Right lung (tissue), 2 donors: ENCODE measurements at regions not wholly inside any gene's neighbourhood (a gene's known extent, or its start where the extent isn't known, plus 50 kb on each side); places are given as distances from the start of the nearest gene placed in this dataset.

Experiments used
- DNase-seq, 2 donors: peaks; one replicate each; pipeline ENCODE4 v3.0.0-alpha.2; 2013

DNA sequence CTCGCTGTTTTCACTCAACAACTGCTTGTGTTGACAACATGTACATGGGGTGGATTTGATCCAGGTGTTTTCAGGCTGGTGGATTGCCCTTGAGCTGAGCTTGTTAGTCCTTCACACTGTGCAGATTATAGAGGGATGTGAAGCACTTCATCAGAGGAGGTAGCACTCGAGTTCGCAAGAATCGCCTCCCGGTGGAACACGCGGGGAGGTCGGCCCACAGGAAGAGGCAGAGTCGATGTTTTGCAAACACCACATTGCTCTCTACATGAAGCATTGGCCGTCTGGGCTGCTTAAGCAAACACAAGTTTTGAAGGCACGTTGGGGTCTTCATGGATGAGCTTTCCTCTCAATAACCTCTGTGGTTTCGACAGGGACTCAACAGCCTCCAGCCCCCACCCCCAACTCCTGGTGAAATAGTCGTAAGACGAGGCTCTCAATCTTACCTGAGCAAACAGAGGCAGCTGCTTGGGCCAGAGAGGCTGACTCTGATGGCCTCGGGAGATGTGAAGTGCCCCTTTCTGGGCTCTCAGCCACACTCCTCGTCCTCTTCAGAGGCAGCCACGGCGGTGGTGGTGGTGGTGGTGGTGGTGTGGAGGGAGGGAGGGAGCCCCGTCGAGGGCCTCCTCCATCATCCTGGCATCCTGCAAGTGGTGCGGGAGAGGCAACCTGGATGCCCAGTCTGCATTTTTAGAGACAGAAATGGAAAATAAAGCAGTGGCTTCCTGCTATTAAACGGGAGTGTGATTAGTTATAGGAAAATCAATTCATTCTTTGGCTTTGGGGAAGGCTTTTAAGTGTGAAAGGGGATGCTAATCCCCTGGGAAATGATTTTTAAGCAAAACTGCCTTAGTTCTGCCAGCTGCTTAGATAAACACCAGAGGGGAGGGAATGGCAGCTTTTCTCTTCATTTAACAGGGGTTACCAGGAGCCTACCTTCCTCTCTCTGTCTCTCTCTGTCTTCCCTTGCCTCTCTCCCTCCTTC is 552.5 kb upstream of the EEF2KMT start:
- DNase-seq, result peak; percentile 15 to 26

- DNase-seq, result no peak
Observed at GRCh38 chr16:5647051-5647450, 549.5 kb upstream of the EEF2KMT start.

GRCh38 chr16:5643855-5644531 is 546.4 kb upstream of the EEF2KMT start:
- DNase-seq, result no peak

DNA sequence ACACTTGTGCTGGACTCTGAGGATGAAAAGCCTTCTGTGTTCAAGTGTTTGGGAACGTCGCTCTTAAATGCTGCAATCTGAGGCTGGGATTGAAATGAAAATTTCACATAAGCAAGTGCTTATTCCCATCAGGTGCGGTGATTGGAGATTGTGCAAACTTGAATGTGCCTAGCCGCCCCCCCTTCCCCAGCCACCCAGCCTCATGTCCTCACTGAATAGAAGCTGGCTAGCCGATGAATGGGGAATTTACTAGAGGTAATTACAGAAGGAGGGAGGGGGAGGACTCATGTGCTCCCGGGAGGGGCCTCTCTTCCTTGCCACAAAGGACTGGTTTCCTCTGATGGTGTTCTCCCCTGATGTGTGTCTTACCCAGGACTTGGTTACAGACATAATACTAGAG is 544.8 kb upstream of the EEF2KMT start:
- DNase-seq, result peak in 1 of 2 donors; percentile 7

DNA sequence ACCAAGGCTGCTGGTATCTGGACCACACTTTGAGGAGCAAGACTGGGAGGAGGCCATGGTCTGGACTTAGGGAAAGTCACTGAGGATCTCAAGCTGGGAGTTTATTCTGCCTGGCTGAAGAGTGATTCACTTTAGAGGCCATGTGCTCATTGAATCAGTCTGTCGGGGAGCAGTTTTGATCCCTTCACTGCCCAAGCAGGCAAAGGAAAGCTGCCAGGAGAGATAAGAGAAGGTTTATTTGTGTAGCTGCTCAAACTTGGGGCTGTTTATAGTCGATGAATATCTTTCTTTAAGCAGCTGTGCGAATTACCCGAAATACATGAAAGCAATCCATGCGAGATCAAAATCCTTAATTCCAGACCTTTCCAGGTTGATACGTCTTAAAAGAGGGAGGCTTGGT is 544.4 kb upstream of the EEF2KMT start:
- no peak for DNase-seq

- no peak for DNase-seq
Observed at GRCh38 chr16:5640883-5641282, 543.3 kb upstream of the EEF2KMT start.

GRCh38 chr16:5639531-5639930 is 541.9 kb upstream of the EEF2KMT start:
- DNase-seq, result no peak

DNA sequence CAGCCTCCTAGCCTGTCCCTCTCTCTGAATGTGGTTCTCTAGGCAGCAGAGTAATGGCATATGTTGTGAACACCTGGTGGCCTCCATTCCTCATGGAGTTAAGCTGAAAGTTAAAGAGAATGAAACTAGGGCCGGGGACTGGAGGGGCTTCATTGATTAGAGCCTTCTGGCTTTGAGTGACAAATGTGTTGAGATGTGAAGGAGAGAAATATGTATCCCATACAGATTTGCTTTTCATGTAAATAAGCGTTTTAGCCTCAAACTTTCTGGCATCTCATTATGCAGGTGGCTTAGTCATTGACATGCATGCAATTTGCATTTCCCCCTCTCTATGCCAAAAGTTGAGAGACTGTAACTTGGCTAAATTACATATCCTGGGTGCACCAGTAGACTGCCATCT is 537.7 kb upstream of the EEF2KMT start:
- no peak for DNase-seq

DNA sequence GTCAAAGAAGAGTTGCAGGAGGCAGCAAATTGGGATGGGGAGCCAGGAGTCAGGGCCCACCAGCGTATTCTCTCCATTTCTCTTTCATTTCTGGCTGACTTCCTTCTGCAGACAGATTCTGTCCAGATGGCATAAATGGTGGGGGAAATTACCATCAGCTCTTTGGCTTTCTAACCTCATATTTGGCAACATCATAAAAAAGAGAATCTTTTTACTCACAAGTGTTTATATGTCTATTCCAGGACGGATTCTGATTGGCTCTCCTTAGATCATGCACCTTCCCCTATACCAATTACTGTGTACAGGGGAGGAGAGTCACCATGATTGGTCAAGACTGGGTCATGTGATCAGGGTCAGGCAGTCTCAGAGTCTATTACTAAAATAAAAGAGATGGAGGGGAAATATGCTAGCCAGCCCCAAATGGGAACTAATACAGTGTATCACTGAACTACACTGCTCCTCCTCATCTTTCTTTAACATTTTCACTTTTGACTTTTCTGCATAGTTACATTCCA is 537.1 kb upstream of the EEF2KMT start:
- DNase-seq, result no peak

GRCh38 chr16:5633845-5634440 is 536.3 kb upstream of the EEF2KMT start:
- peak in 1 of 2 donors; percentile 4 for DNase-seq

DNA sequence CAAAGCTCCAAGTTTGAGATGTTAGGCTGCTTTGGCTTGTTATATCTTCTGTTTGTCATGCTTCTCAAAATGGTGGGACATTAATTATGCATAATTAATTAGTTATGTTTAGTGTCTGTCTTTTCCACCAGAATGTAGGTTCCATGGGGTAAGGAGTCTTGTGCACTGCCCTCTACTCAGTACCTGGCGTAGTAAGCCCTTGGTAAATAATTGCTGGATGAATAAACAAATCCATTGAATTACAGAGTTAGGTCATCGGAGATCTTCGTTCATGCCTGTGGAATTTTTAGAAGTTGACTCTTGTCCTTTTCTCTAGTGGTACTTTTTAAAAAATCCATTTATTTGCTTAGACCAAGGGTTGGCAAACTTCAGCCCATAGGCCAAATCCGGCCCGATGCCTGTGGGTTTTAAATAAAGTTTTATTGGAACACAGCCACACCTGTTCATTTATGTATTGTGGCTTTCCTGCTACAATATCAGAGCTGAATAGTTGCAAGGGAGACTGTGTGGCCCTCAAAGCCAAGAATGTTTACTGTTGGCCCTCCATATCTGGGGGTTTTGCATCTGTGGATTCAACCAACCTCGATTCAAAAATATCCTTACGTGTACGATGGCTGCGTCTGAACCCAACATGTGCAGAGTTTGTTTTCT is 524.8 kb upstream of the EEF2KMT start:
- no peak for DNase-seq

GRCh38 chr16:5621826-5622225 is 524.2 kb upstream of the EEF2KMT start:
- no peak for DNase-seq

- no peak for DNase-seq
Observed at GRCh38 chr16:5619304-5619703, 521.7 kb upstream of the EEF2KMT start.

DNA sequence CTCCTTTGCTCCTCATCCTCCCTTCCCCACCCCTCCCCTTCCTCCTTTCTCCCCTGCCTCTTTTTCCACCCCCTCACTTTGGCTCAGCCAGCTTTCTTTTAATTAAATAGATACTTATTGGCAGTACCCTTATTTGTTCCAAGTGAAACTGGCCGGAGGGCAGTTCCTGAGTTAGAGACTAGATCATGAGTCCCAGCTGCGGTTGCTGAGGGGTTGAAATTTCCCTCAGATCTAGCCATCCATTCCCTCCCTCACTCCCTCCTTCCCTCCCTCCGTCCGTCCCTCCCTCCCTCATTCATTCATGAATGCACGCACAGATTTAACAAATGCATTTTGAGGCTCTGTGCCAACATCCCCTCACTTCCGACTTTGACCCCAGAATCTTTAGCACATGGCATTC is 519.2 kb upstream of the EEF2KMT start:
- DNase-seq, result no peak

GRCh38 chr16:5615868-5616642 is 518.5 kb upstream of the EEF2KMT start:
- peak; percentile 11 to 32 for DNase-seq

DNA sequence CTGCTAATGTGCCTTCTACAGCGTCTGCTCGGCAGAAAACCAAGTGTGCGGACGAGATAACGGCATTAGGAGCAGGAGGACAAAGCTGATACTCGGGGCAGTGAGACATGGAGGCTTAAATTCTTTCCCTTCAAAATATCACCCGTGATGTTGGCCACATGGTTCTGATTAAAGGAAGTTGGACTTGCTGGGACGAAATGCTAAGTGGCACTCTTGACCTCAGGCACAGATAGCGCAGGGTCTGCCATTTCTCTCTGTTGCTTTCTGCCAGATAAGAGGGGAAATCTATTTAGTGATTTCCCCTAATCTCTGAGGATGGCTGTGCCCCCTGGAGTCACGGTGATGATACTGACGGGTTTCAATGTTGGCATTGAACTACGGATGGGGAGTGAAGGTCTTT is 509.6 kb upstream of the EEF2KMT start:
- DNase-seq, result no peak

DNA sequence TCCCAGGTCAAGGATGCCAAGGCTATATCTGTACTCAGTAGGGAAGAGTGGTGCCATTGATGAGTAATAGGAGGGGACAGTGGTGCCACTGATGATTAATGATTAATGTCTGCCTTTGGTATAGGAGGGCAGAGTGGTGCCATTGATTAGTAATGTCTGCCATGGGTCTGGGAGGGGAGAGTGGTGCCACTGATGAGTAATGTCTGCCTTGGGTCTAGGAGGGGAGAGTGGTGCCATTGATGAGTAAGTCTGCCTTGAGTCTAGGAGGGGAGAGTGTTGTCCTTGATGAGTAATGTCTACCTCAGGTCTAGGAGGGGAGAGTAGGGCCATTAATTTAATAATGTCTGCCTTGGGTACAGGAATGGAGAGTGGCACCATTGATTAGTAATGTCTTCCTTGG is 507.8 kb upstream of the EEF2KMT start:
- no peak for DNase-seq

DNA sequence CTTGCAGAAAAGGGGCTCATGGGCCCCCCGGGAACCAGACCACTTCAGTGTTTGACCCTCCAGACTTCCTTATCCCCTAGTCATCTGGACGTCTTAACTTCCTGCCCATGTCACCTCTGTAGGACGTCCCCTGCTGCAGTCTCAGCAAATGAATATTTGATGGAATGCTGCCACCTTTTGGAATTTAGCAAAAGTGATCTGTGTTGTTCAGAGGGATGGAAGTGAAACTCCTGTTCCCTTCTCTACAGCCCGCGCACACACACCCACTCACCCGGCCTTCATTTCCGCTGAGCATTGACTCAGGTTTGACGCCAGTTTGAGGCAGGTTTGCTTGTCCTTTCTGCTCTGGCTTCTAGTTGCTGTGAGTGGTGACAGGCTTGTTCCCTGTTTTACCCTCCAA is 507.2 kb upstream of the EEF2KMT start:
- no peak for DNase-seq

DNA sequence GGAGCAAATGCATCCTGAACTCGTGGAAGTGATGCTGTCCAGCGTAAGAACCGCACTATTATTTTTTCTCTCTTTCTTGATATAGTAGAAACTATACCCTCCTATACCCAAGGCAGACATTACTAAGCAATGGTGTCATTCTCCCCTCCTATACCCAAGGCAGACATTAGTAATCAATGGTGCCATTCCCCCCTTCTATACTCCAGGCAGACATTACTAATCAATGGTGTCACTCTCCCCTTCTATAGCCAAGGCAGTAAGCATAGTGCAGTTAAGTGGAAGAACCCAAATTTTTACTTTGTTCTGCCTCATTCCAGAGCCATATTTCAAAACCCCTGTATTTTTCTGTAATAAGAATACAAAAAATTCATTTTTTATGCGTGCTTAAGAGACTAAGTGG is 506.2 kb upstream of the EEF2KMT start:
- no peak for DNase-seq

GRCh38 chr16:5601957-5602356 is 504.4 kb upstream of the EEF2KMT start:
- no peak for DNase-seq

DNA sequence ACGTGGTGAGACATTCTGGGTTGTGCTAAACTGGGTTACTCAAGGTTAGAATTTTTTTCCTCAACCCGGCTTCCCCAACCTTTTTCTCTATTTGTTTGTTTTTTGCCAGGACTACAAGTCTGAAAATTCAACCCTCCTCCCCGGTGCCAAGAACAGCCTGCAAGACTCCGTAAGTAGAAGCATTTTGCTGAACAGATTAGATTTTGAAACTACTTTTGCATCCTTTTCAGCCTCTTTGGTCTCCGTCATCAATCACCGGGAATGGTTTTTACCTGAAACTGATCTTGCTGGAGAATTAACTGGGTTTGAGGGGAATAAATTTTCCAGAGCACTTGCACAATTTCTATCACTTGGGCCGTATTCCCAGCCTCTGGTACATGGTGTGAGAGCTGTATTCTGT is 501.2 kb upstream of the EEF2KMT start:
- no peak for DNase-seq
